EH (cell line): ENCODE measurements at regions not wholly inside any gene's neighbourhood (a gene's known extent, or its start where the extent isn't known, plus 50 kb on each side); places are given as distances from the start of the nearest gene placed in this dataset.

Experiments used
- DNase-seq: peaks from one replicate; pipeline ENCODE4 v3.0.0-alpha.2; 2015; ENCODE audit warnings: low read depth

- no peak for DNase-seq
These were observed 242.6 kb upstream of the IRX4 start for GRCh38 chr5:2125171-2125900.

DNA sequence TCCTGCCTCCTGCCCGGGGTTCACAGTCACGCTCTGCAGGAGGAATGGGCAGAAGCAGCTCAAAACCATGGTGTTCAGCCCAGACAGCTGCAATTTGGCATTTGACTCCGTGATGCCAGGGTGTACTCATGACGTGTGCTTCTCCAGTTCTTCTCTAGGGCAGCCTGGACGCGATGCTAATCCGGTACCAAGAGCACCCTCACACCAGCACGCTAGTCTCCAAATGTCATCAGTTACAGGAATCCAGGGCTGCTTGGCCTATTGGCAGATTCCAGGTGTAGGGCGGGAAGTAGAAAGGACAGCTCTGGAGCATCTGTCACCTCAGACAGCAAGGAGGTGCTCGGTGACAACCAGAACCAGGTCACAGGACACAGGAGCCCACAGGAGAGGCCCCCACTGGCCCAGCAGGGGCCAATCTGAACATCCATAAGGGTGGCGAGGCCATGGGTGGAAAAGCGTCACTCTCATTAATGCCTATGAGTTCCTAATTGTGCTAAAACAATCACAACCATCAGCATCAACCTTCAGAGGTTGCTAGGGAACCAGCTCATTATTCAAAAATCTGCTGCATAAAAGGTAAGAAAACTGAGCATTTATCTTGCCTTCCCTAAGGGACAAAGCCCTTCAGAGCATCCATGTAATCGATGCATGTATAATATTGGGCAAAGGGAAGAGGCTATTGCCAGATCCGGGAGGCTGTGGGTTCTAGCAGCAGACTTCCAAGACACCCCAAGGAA is 241.9 kb upstream of the IRX4 start:
- no peak for DNase-seq

DNA sequence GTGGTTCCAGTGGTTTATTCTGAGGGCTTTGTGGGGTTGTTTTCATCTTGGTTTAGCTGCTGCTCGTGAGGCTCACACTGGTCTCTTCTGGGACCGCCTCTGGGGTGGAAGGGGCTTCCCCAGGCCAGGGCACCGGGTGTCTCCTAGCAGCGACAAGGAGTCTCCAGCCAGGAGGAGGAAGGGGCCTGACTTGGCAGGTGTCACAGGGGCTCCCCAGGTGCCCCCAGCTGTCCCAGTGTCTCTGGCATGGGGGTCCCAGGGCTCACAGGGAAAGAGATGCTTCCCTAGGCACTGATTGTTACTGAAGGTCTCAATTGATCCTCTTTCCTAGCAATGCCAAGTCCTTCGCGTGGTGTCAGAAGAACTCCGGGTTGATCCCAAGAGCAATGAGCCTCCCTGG is 241.1 kb upstream of the IRX4 start:
- no peak for DNase-seq

DNA sequence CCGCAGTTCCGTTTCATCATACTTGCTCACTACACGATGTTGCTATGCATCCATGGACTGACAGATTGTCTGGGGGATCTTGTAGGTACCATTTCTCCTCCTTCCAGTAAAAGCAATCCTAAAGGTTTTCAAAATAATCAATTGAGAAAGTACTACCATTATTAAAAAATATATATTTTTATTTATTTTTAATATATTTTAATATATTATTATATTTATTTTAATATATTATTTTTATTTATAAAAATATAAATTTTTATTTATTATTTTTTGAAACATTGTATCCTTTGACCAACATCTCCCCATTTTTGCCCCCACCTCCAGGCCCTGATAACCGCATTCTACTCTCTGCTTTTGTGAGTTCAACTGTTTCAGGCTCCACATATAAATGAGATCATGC is 237.6 kb upstream of the IRX4 start:
- DNase-seq = no peak

DNA sequence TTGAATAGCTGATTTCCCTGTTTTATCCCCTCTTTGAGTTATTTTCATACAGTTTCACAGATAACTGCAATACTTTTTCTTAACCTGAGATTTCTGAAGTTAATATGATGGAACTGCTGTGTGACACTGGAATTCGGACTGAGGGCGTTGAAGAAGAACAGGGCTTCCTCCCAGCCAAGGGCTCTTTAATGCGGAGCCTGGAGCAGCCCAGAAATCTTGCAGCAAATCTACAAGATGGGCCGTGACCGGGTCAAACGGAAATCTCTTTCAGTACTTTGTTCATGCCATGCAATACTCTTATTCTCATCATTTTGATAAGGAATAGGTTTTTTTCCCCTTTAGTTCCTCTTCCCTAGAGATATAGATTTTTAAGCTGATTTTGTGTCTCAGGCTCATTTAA is 236.8 kb upstream of the IRX4 start:
- no peak for DNase-seq

- DNase-seq = no peak
These were observed 230.8 kb upstream of the IRX4 start for GRCh38 chr5:2113348-2114131.

DNA sequence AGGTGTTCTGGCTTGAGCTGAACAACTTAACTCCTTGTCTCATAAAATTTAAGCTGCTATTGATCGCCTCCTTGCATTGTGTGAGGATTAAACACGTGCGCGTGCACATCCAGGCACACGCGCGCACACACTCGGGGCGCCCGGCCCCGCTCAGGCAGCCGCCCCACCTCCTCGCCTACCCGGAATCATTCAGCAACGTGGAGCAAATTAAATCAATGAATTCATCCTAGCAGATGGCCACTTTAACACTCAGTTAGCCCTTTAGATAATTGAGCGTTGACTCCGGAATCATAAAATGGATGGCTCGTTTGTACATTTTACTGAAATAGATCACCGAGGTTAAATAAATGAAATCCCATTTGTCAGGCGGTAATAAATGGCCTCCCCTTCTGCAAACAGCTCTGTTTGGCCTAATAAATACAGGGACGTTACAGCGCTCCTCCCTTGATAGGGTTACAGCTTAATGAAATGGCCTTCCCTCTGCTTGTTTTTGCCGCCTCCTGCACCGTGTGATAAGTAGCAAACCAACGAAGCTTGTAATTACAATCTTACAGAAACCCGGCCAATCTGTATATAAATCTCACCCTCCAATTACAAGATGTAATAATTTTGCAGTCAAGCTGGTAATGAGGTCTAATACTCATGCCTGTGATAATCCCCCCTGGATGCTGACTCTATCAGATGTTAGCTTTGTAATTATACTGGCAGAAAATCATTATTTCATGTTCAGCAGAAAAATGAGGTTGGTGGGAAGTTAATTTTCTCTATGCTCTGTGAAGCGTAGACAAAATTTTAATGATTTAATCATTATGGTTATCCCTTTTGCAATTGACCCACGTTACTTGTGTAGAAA is 229.7 kb upstream of the IRX4 start:
- DNase-seq = no peak

GRCh38 chr5:2111569-2112105 is 228.9 kb upstream of the IRX4 start:
- DNase-seq = no peak

DNA sequence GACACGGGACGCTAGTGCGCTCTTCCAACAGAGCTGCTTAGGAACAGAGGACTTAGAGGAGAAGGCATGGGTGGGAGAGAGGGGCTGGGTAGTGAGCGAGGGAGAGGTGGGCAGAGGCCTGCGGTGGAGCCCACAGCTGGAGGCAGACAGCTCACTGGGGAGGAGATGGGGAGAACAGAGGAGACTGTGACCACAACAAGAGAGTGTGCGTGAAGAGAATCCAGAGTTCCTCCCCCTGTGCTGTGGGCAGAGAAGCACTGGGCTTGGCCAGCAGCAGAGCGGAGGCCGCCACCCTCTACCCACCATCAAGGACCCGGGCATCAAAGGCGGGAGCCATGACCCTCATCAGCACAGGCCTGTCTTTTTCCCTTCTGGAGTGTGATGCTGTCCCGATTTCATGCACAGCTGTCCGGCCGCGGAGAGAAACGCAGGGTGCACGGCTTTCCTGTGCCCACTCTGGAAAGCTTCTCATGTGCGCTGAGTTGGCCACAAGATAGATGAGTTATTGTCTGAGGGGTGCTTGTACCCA is 228.3 kb upstream of the IRX4 start:
- DNase-seq = no peak

DNA sequence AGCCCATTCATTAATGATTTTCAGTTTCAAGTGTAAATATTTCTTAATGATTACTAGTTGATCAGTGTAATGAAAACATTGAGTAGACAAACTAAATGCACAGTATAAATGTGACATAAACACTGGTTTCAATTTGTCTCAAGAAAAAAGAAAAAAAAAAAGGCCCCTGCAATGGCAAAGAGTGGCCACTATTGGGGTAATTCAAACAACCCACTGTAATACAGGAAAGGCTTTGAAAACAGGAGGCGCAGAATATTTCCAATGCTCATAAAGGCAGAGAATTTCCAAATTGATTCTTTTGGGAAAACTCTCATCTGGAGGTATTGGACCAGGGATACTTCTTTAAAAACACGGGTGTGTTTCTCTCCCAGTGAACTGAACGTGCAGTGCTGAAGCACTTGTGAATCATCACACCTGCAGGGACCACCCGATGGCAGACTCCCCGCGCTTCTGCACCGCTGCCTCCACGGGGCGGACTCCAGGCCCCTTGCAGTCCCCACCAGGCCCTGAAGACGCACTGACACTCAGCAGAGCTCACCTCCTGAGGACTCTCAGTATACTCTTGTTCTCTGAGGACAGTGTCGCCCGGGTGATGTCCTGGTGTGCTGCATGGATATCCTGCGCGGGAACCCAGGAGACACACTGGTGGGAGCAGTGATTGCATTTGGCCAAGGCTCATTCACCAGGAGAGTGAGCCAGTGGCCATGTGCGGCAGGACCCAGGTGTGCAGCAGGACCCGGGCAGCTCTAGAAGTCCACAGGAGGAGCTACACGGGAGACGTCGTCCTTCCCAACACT is 227.6 kb upstream of the IRX4 start:
- DNase-seq = no peak

- DNase-seq = no peak
These were observed 226.8 kb upstream of the IRX4 start for GRCh38 chr5:2109566-2109965.

DNA sequence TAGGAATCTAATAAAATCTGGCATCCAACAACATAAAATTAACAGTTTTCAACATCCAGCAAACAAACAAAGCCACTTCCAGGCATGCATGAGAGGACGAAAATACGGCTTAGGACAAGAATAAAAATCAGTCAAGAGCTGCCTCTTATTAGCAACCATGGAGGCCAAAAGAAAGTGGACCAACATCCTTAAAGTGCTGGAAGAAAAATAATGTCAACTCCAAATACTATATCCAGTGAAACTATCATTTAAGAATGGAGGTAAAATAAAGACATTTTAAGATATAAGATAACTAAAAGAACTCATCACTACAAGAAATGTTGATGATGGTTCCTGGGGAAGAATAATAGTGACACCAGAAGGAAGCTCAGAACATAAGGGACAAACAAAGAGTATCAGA is 224.0 kb upstream of the IRX4 start:
- DNase-seq = no peak

DNA sequence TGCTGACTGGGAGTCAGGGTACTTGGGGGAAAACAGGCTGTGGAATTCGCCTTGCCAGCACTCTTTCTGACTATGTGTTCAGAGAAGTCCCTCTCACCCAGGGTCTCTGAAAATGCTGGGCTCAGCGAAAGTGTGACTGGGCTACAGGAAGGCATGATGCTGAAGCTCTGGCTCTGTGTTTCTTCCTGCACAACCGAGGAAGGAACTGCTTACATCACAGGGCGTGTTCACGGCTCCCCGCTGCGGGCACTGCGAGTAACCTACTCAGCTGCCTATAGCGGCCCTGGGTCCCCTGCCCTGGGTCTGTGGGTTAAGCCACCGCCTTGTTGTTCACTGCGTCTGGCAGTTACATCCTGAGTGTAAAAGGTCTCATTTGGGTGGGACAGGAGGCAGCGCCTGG is 222.4 kb upstream of the IRX4 start:
- no peak for DNase-seq

DNA sequence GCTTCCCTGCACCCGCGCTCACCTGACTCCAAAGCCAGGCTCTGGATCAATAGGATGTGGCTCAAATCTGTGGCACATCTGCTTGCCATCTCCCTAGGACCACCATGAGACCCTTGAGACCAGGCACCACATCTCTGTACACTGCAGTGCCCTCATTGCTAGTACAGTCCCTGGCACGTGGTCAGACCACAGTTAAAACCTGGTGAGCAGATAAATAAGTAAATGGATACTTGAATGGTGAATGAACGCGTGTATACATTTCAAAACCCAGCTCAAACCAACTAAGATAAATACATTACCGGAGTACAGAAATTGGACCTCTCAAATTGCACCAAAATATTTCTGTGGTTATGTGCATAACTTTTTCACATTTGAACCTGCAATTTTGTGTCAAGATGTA is 221.2 kb upstream of the IRX4 start:
- DNase-seq = no peak

DNA sequence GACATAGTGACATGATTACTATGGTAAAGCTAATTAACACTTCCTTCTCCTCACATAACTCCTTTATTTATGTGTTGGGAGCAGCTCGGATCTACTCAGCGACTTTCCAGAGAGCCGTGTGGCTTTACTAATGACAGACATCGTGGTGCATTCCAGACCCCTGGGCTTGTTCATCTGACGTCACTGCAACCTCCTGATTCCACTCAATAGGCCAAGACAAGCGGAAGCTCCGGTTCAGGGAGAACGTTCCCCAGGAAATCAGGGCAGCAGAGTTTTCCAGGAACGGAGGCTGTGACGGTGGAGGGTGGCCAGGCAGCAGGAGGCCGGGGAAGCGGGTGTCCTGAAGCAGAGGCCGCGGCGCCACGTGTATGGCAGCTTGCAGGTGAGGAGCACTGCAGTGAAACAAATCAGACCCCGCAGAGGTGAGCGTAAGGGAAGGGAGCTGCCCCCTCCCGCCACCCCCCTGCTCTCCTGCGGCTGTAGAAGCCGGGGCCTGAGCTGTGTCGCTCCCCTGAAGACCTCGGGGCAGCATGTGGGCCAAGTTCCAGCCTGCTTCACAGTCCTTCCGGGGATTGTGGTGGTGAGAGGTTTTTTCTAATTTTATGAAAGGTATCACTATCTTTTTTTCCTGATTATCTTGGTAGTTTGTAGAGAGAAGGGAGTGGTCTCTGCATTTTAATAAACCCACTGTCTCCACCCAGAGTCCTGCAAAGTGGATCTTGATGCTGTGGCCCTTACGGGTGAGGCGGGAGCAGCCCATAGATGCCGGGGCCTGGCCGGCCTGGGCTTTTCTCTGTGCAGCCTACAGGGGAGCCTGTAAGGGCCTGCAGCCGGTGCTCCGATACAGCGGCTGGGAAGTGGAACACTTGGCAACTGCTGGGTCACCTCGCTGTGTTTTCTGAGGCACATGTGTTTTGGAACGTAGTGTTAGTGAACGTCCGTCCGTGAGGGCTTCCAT is 220.4 kb upstream of the IRX4 start:
- DNase-seq = no peak

- DNase-seq = no peak
These were observed 219.0 kb upstream of the IRX4 start for GRCh38 chr5:2101685-2102084.

DNA sequence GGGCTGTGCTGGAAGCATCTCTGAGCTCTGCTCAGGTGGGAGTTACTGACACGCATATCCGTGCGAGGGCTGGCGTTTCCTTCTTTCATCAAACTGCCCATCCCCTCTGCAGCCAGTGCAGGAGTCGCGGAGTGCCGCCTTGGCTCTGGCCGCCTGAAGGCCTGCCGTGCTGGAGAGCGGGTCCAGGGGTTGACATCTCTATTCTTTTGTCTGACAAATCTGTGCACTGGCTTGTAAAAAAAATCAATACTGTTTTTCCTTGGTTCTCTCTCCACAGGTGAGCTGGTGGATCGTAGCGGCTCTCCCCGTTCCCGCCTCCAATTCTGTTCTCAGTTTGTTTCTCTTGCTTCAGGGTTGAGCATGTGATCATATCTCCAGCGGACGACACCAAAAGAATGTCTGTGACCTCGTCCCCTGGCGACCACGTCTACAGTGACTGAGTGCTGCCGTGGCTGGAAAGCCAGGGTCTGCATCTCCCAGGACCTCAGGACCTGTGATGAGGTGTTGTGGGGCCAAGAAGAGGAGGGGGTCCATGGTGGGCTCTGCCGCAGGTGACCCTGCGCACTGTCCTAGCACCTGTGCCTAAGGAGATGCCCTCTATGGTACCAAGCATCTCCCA is 214.3 kb upstream of the IRX4 start:
- no peak for DNase-seq

GRCh38 chr5:2095011-2095410 is 212.3 kb upstream of the IRX4 start:
- no peak for DNase-seq

GRCh38 chr5:2094616-2094995 is 211.9 kb upstream of the IRX4 start:
- no peak for DNase-seq
